ENCODE measurements at regions not wholly inside any gene's neighbourhood (a gene's known extent, or its start where the extent isn't known, plus 50 kb on each side); places are given as distances from the start of the nearest gene placed in this dataset.

DNA sequence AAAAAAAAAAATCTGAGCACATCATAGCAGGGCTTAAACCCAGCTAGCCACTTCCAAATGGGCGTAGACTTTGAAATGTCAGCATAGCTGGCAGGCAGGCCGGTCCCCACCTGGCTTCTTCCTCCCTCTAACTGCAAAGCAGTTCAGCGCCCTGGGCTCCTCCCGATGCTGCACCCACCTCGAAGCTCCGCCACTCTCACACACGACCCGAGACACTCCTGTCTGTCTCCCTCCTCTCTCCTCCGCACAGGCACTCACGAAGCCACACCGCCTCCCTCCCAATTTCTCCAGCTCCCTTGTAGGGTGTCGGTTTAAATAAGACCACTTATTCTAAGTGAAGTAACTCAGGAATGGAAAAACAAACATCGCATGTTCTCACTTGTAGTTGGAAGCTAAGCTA is 301.3 kb downstream of the NPHP4 start:
- no peak for DNase-seq (ENCODE audit: low spot score)
- Histone ChIP-seq H3K27ac (no peak overlapping the region), H3K4me3 (no peak overlapping the region)
- TF ChIP-seq, protein P1, sequence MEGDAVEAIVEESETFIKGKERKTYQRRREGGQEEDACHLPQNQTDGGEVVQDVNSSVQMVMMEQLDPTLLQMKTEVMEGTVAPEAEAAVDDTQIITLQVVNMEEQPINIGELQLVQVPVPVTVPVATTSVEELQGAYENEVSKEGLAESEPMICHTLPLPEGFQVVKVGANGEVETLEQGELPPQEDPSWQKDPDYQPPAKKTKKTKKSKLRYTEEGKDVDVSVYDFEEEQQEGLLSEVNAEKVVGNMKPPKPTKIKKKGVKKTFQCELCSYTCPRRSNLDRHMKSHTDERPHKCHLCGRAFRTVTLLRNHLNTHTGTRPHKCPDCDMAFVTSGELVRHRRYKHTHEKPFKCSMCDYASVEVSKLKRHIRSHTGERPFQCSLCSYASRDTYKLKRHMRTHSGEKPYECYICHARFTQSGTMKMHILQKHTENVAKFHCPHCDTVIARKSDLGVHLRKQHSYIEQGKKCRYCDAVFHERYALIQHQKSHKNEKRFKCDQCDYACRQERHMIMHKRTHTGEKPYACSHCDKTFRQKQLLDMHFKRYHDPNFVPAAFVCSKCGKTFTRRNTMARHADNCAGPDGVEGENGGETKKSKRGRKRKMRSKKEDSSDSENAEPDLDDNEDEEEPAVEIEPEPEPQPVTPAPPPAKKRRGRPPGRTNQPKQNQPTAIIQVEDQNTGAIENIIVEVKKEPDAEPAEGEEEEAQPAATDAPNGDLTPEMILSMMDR (IDR thresholded peaks at IDR 0.05): no peak

DNA sequence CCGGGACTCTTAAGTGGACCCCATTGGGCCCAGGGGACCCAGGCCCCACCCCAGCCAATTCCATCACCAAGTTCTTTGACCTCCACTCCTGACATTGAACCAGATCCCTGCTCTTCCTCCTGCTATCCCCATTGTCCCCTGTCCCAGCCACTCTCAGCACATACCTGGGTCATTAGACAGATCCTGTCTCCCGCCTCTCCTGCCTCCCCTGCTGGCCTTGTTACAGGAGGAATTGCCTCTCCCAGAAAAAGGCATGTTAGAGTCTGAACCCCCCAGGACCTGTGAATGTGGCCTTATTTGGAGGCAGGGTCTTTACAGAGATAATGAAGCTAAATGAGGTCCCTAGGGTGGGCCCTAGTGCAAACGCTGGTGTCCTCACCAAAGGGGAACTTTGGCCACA is 301.9 kb downstream of the NPHP4 start:
- TF ChIP-seq, protein P1 (IDR thresholded peaks at IDR 0.05): no peak
- Histone ChIP-seq H3K4me3 (no peak overlapping the region), H3K27ac (no peak overlapping the region)
- DNase-seq (ENCODE audit: low spot score): no peak

- Histone ChIP-seq H3K4me3 (no peak overlapping the region), H3K27ac (no peak overlapping the region)
- DNase-seq (ENCODE audit: low spot score): no peak
- TF ChIP-seq, protein P1 (IDR thresholded peaks at IDR 0.05): no peak
Observed at GRCh38 chr1:5688081-5689077, 303.8 kb downstream of the NPHP4 start.

DNA sequence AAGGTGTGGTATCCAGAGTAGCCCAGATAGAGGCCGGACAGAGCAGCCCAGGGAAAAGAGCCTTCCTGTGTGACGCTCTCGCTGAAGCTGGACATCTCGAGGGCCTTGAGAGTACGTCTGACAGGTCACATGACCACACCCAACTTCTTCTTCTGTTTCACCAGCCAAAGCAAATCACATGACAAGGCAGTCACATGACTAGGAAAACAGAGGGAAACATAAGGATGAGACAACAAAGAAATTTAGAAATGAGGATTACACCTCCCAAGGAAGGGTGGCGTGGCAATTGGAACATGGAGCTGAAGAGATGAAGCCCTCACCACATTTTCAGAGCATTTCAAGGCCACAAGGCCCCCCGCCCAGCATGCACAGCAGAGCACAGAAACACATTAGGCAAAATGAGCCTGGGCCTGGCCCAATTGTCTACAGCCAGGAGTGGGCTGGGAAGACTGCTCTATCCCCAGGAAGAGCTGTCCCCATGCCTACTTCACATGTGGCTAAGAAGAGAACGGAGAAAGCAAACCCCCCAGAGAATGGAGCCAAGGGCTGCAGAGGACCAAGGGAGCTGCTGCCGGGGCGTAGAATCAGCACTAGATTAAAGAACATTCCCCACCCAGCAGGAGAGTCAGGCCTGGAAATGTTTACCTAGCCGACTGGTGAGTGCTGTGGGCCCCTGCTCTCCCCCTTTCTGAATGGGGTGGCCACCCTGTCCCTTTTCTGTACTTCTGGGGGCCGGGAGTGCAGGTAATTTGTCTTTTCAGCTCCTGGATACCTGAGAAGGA is 305.1 kb downstream of the NPHP4 start:
- Histone ChIP-seq H3K4me3 (no peak overlapping the region), H3K27ac (no peak overlapping the region)
- DNase-seq (ENCODE audit: low spot score): no peak
- TF ChIP-seq, protein P1 (IDR thresholded peaks at IDR 0.05): no peak

- TF ChIP-seq, protein P1 (IDR thresholded peaks at IDR 0.05): no peak
Observed at GRCh38 chr1:5686195-5686594, 306.0 kb downstream of the NPHP4 start.

DNA sequence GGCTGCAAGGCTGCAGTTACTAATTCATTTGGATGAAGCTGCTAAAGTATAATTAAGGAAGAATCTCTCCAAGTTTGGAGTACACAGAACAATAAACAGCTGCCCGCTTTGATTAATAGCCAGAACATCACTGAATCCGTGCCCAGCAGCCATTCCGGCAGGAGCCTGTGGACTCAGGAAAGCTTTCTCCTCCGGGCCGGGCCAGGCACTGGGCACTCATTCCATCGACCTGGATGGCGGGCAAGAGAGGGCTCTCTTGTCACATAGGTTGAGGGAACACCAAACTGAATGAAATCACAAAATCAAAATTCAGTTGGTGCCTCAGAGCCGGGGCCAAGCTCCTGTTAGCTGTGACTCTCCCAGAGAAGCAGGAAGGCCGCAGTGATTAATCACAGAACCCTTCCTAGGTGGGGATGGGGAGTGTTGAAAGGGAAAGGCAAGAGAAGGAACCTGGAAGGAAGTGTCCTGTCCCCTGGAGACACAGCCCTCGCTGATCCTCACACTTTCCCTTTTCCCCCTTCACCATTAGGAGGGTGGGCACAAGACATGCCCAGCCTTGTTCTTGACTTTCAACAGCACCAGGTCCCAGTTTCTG is 306.7 kb downstream of the NPHP4 start:
- TF ChIP-seq, protein P1 (IDR thresholded peaks at IDR 0.05): no peak
- no peak overlapping the region for H3K27ac ChIP-seq
- no peak for DNase-seq (ENCODE audit: low spot score)
- H3K4me3 ChIP-seq: no peak overlapping the region

More at GRCh38 chr1:5686195-5686594, 306.0 kb downstream of the NPHP4 start:
- Histone ChIP-seq H3K27ac (no peak overlapping the region), H3K4me3 (no peak overlapping the region)
- DNase-seq (ENCODE audit: low spot score): no peak
